Skeletal muscle tissue (tissue), 3 donors: ENCODE measurements at regions not wholly inside any gene's neighbourhood (a gene's known extent, or its start where the extent isn't known, plus 50 kb on each side); places are given as distances from the start of the nearest gene placed in this dataset.

ENCODE experiments used
- H3K27ac ChIP-seq: one replicate; pipeline ENCODE4 v1.7.0; 2013; ENCODE audit warnings: mild to moderate bottlenecking, low read depth, low read length, inconsistent platforms
- H3K27me3 ChIP-seq, 3 donors: one replicate each; pipeline ENCODE4 v1.7.0; 2013; ENCODE audit warnings: low read length in 3 of 3; ENCODE audit not compliant: control insufficient read depth in 3 of 3, insufficient read depth in 3 of 3
- H3K36me3 ChIP-seq, 3 donors: one replicate each; pipeline ENCODE4 v1.7.0; 2013; ENCODE audit warnings: low read length in 3 of 3; ENCODE audit not compliant: control insufficient read depth in 3 of 3, insufficient read depth in 3 of 3
- H3K4me1 ChIP-seq, 3 donors: one replicate each; pipeline ENCODE4 v1.7.0; 2013; ENCODE audit warnings: low read length in 3 of 3, mild to moderate bottlenecking in 3 of 3; ENCODE audit not compliant: control insufficient read depth in 3 of 3, insufficient read depth in 3 of 3
- H3K4me3 ChIP-seq, 3 donors: one replicate each; pipeline ENCODE4 v1.7.0; 2013; ENCODE audit warnings: low read length in 3 of 3
- H3K9ac ChIP-seq, 3 donors: one replicate each; pipeline ENCODE4 v1.7.0; 2013; ENCODE audit warnings: low read length in 3 of 3, mild to moderate bottlenecking in 3 of 3, moderate library complexity in 2 of 3, low read depth in 1 of 3
- H3K9me3 ChIP-seq, 3 donors: one replicate each; pipeline ENCODE4 v1.7.0; 2013; ENCODE audit warnings: low read length in 3 of 3; ENCODE audit not compliant: control insufficient read depth in 3 of 3
- donor health status: Osteomylitis.

GRCh38 chr5:134462047-134462575 is 50.4 kb upstream of the CDKN2AIPNL start:
- Histone ChIP-seq H3K27me3 (no peaks in the 10 kb centered on the region), H3K9ac (no peak overlapping the region), H3K4me3 (no peak overlapping the region), H3K4me1 (peaks cover 38 to 55% (median 54%) of the 10 kb centered on the region in 3 donors), H3K36me3 (no peaks in the 10 kb centered on the region), H3K27ac (no peak overlapping the region), H3K9me3 (no peaks in the 10 kb centered on the region)
